HG02678 (cell line): ENCODE measurements at regions not wholly inside any gene's neighbourhood (a gene's known extent, or its start where the extent isn't known, plus 50 kb on each side); places are given as distances from the start of the nearest gene placed in this dataset.
"Not testable (repeated sequence)": the region's sequence is repeated elsewhere in the genome, so short reads cannot be mapped to it uniquely, and the experiment has no call there.

Source experiments
- ATAC-seq: cut with Tn5 transposase; IDR thresholded peaks from one replicate; pipeline ENCODE4 v1.9.1; 2021; ENCODE audit warnings: mild to moderate bottlenecking, moderate library complexity; ENCODE audit not compliant: unreplicated experiment

DNA sequence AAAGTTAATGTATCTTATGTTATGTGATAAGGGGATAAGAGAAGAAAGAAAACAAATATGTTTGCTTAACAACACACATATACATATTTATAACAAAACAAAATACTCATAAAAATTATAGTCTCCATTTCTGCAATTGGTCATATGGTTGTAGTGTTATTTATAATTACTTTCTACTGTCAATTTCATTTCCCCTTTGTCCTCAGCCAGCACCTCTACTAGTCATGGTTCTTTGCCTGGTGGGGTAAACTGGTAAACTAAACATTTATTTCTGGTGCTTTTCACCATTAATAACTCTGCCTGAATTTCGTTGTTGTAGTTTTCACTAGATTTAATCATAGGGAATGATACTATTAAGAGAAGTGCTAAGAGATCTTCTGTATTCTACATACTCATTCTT is 88.0 kb upstream of the ALCAM start:
- ATAC-seq: no peak

DNA sequence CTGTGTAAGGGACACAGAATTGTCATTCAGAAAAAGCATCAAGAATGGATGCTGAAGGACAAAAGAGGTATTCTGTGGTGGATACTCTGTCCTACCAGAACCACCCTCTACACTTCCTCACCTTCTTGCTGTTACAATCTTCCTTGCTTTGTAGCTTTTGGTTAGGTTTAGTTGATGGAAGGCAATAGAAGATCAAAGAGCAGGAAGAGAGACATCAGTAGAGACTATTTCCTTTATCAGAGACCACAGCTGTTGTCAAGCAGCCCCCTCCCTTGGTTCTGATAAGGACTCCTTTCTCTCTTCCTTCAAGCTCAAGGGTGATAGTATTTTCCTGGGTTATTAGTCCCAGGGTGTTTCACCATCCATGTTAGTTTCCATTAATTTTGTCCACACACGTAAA is 84.7 kb upstream of the ALCAM start:
- no peak for ATAC-seq

DNA sequence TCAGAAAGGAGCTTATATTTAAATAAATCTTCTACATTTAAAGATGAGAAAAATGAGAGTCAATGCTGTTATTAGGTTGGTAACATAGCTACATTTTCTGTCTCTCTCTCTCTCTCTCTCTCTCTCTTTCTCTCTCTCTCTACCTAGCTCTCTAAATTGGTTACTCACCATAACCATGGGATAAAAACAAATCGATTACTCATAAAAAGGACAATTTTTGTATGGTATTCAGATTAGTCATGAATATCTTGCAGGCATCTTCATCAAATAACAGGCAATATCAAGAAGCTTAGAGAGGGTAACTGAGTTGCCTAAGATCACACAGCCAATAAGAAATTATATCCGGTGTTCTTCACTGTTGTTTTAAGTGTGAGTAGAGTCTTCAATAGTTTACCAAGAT is 81.8 kb upstream of the ALCAM start:
- ATAC-seq: no peak

DNA sequence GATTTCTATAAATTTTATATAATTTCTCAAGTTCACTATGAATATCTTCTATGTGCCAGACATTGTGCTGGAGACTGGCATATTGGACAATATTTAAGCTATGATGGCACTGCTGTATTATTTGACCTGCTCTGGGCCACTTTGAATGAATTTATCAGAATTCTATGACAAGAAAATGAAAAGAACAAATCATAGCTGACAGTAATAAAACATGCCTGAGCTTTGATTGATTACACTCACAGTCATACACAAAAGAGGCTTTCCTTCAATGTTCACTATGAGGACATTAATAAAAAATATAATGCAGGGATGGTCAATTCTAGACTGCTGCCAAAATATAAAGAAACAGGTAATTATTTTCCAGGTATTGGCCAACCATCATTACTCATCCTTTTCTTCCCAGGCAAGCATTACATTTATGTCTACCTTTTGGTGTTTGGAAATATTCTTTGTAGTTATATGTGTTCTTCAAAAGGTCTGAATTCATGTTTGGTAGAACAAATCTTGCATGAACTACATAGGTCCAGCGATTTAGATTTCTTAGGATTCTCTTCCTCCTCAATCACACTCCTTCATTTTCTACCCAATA is 81.0 kb upstream of the ALCAM start:
- no peak for ATAC-seq

DNA sequence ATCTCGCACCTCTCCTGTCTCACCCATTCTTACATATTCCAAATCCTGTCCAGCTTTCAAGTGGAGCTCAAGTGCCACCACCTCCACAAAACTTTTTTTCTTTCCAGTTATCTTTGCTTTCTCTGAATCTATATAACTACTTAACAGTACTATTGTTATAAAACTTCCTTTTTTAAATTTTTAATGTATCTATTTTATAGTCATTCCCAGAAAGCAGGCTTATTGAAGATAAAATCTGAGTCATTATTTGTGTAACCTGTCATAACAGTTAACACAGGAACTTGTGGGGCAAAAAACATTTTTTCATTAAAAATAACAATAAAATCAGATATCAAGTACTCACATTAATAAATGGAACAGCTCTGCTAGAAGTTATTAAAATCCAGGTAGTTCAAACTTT is 73.3 kb upstream of the ALCAM start:
- ATAC-seq: no peak

DNA sequence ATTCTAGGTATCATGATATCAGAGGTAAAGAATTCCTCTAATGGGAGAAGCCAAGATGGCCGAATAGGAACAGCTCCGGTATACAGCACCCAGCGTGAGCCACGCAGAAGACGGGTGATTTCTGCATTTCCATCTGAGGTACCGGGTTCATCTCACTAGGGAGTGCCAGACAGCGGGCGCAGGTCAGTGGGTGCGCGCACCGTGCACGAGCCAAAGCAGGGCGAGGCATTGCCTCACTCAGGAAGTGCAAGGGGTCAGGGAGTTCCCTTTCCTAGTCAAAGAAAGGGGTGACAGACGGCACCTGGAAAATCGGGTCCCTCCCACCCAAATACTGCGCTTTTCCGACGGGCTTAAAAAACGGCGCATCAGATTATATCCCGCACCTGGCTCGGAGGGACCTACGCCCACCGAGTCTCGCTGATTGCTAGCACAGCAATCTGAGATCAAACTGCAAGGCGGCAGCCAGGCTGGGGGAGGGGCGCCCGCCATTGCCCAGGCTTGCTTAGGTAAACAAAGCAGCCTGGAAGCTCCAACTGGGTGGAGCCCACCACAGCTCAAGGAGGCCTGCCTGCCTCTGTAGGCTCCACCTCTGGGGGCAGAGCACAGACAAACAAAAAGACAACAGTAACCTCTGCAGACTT is 70.4 kb upstream of the ALCAM start:
- ATAC-seq: not testable (repeated sequence)

DNA sequence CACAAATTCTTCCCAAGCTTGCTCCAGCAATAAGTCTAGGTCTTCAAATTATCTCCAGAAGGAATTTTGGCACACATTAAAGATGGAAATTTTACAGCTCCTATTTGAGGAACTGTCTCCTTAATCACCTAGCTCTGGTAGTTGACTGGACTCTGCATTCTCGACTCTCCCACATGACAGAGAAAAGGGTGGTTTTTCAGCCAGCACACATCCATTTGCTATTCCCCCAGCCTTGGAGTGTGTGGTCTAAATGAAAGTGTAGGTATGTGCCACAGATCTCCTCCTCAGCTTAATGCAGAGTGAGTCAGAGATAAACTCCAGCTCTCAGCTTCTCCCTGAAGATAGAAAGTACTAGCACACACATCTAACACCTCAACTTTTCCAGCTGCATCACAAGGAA is 62.2 kb upstream of the ALCAM start:
- ATAC-seq: no peak

DNA sequence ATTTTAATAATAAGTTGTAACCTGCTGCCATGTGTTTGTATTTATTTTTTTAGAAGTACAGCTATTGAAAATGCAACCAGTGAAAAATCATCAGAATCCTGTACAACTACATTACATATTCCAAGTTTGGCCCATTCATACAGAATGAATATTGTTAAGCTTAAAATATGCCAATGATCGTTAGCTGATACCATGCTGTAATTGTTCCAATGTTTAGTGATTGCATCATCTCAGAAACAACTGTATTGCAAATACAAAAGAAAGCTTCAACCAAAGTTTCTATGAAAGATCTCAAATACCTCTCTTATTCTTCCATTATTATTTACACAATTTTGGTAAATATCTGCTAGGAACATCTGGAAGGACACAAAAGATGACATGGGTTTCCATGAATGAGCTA is 51.6 kb upstream of the ALCAM start:
- ATAC-seq: no peak

DNA sequence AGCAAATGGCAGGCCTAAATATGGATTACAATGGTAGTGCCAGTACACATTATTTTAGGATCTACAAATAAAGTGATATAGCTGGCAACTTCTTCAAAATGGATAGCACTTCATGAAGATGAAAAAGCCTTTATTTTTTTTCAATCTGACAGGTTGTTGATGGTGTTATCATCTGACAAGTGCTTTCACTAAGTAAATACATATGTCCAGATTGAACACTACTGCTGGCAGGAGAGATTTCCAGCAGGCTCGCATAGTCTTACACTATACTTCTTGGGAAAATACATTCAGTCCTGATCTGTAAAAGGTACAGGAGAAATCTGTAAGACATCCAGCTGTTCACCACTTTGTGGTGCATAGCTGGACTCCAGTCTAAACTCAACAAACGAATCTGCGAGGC is 50.9 kb upstream of the ALCAM start:
- no peak for ATAC-seq

DNA sequence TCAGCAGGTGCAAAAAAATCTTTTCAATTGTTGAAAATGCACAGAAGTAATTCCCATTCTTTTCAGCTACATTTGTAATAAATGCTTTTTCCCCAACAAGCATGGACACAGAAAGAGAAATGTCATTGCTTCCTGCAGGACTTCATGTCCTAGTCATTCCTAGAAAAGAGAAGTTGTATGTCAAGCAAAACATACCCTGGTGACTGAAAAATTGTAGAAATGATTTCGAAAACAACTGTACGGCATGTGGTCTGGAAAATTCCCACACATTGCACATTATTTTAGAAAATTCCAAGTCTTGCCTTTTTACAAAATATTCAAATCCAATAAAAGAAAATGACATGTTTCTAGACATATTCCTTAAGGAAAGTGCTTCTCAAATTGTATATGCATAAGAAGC is 50.4 kb upstream of the ALCAM start:
- ATAC-seq: no peak
